GM19397 (cell line): ENCODE measurements at regions not wholly inside any gene's neighbourhood (a gene's known extent, or its start where the extent isn't known, plus 50 kb on each side); places are given as distances from the start of the nearest gene placed in this dataset.
"Not testable (repeated sequence)": the region's sequence is repeated elsewhere in the genome, so short reads cannot be mapped to it uniquely, and the experiment has no call there.

Source experiments
- ATAC-seq: cut with Tn5 transposase; IDR thresholded peaks from one replicate; pipeline ENCODE4 v1.9.1; 2021; ENCODE audit warnings: mild to moderate bottlenecking, moderate library complexity; ENCODE audit not compliant: unreplicated experiment

GRCh38 chr5:12615141-12615820 is 711.0 kb upstream of the CTNND2 start:
- no peak for ATAC-seq

- ATAC-seq: no peak
Observed at GRCh38 chr5:12614608-12615007, 710.4 kb upstream of the CTNND2 start.

GRCh38 chr5:12611132-12611531 is 706.9 kb upstream of the CTNND2 start:
- no peak for ATAC-seq

- not testable (repeated sequence) for ATAC-seq
Observed at GRCh38 chr5:12607817-12608216, 703.6 kb upstream of the CTNND2 start.

GRCh38 chr5:12592228-12592627 is 688.0 kb upstream of the CTNND2 start:
- no peak for ATAC-seq

GRCh38 chr5:12586406-12586805 is 682.2 kb upstream of the CTNND2 start:
- no peak for ATAC-seq

GRCh38 chr5:12578803-12579202 is 674.6 kb upstream of the CTNND2 start:
- ATAC-seq: not testable (repeated sequence)

GRCh38 chr5:12576953-12577352 is 672.7 kb upstream of the CTNND2 start:
- not testable (repeated sequence) for ATAC-seq

- not testable (repeated sequence) for ATAC-seq
Observed at GRCh38 chr5:12574298-12575093, 670.2 kb upstream of the CTNND2 start.

GRCh38 chr5:12573916-12574297 is 669.7 kb upstream of the CTNND2 start:
- not testable (repeated sequence) for ATAC-seq

- ATAC-seq: no peak
Observed at GRCh38 chr5:12570688-12571087, 666.4 kb upstream of the CTNND2 start.

GRCh38 chr5:12566441-12566840 is 662.2 kb upstream of the CTNND2 start:
- ATAC-seq: no peak

- no peak for ATAC-seq
Observed at GRCh38 chr5:12557012-12557411, 652.8 kb upstream of the CTNND2 start.

- no peak for ATAC-seq
Observed at GRCh38 chr5:12526113-12526512, 621.9 kb upstream of the CTNND2 start.

GRCh38 chr5:12522116-12522515 is 617.9 kb upstream of the CTNND2 start:
- ATAC-seq: no peak

- not testable (repeated sequence) for ATAC-seq
Observed at GRCh38 chr5:12504983-12505382, 600.7 kb upstream of the CTNND2 start.

- no peak for ATAC-seq
Observed at GRCh38 chr5:12488161-12488560, 583.9 kb upstream of the CTNND2 start.

- no peak for ATAC-seq
Observed at GRCh38 chr5:12480487-12480886, 576.2 kb upstream of the CTNND2 start.

- no peak for ATAC-seq
Observed at GRCh38 chr5:12477554-12477953, 573.3 kb upstream of the CTNND2 start.

- no peak for ATAC-seq
Observed at GRCh38 chr5:12467799-12468198, 563.6 kb upstream of the CTNND2 start.

- ATAC-seq: no peak
Observed at GRCh38 chr5:12460493-12461261, 556.4 kb upstream of the CTNND2 start.

GRCh38 chr5:12459326-12459725 is 555.1 kb upstream of the CTNND2 start:
- ATAC-seq: no peak
